IMR-90 (cell line): ENCODE measurements at regions not wholly inside any gene's neighbourhood (a gene's known extent, or its start where the extent isn't known, plus 50 kb on each side); places are given as distances from the start of the nearest gene placed in this dataset. TPM values are rescaled to one million over a fixed set of nuclear protein-coding genes. Genes with fewer than 3 reads are reported as not detected.

Source experiments
- microRNA-seq, 2 experiments: library from miRNA; stranded (forward) in 1 of 2; unstranded in 1 of 2; fragments of 10-50 nt in 1 of 2; fragments of <30 nt in 1 of 2; gene quantifications in 1 of 2; microRNA quantifications in 1 of 2; one replicate each; pipeline versions ENCODE3 to v1.1.0; 2013 to 2020; ENCODE audit not compliant: insufficient read depth in 1 of 2, insufficient read length in 1 of 2, unreplicated experiment in 1 of 2
- small RNA-seq, 5 experiments: library from RNA; depleted of rRNA; stranded (forward); fragments of <200 nt; gene quantifications; one replicate each; pipeline ENCODE3, GENCODE V24; 2012

Small RNA genes lying in the stretch of these regions (microRNA-seq; reads per million reads assigned to microRNA genes)
- gene RNU4ATAC7P (ENCODE audit: insufficient read depth, insufficient read length) = not detected

Small RNA genes lying in the stretch of these regions (small RNA-seq; reads per million reads assigned to genes)
- 0 reads per million in 5 experiments for gene RNU4ATAC7P
